GM12872 (cell line): ENCODE measurements at regions not wholly inside any gene's neighbourhood (a gene's known extent, or its start where the extent isn't known, plus 50 kb on each side); places are given as distances from the start of the nearest gene placed in this dataset.

ENCODE experiments used
- CTCF ChIP-seq: IDR thresholded peaks from 3 replicates; pipeline ENCODE4 v1.5.1; 2011; ENCODE audit warnings: low read depth, mild to moderate bottlenecking, low read length, moderate library complexity; ENCODE audit not compliant: insufficient read depth

- TF ChIP-seq CTCF = no peak
Observed at GRCh38 chr6:169844946-169845345, 93.5 kb downstream of the ERMARD start.

- TF ChIP-seq CTCF = no peak
Observed at GRCh38 chr6:169843991-169844390, 92.6 kb downstream of the ERMARD start.

- TF ChIP-seq CTCF = no peak
Observed at GRCh38 chr6:169843110-169843509, 91.7 kb downstream of the ERMARD start.

GRCh38 chr6:169841907-169842606 is 90.6 kb downstream of the ERMARD start:
- TF ChIP-seq CTCF = no peak

GRCh38 chr6:169841251-169841650 is 89.8 kb downstream of the ERMARD start:
- no peak for TF ChIP-seq CTCF

GRCh38 chr6:169839898-169840631 is 88.6 kb downstream of the ERMARD start:
- TF ChIP-seq CTCF = no peak

GRCh38 chr6:169839493-169839892 is 88.1 kb downstream of the ERMARD start:
- TF ChIP-seq CTCF = no peak
